H1 (cell line): ENCODE measurements at regions not wholly inside any gene's neighbourhood (a gene's known extent, or its start where the extent isn't known, plus 50 kb on each side); places are given as distances from the start of the nearest gene placed in this dataset.

Experiments
- CHD2 ChIP-seq: IDR thresholded peaks from 2 replicates; pipeline ENCODE4 v1.6.1; 2012; ENCODE audit warnings: low read length, improper control_type of control experiment
- CTCF ChIP-seq, 3 experiments: IDR thresholded peaks; 1 replicate in 2 of 3; 2 replicates in 1 of 3; pipeline versions ENCODE4 v1.5.1 to v1.6.1; 2011; ENCODE audit warnings: low read length in 3 of 3, mild to moderate bottlenecking in 3 of 3, inconsistent platforms in 2 of 3, low read depth in 1 of 3, moderate library complexity in 1 of 3; ENCODE audit not compliant: insufficient read depth in 1 of 3; ENCODE audit errors: control extremely low read depth in 1 of 3

GRCh38 chr7:131015657-131015958 is 281.6 kb upstream of the KLF14 start:
- TF ChIP-seq CTCF (IDR thresholded peaks at IDR 0.05; ENCODE audit: control extremely low read depth in 1 of 3, insufficient read depth in 1 of 3, low read depth in 1 of 3, low read length in 3 of 3) (no peak), CHD2 (no peak)
